ENCODE measurements at regions not wholly inside any gene's neighbourhood (a gene's known extent, or its start where the extent isn't known, plus 50 kb on each side); places are given as distances from the start of the nearest gene placed in this dataset.

- DNase-seq = no peak
- intact Hi-C loops (cut with DNase I; ENCODE audit: low total_unique reads) = no loop called here
- H3K9me3 ChIP-seq = no peaks in the 10 kb centered on the region
- no peaks in the 10 kb centered on the region for H3K4me1 ChIP-seq
- no peak overlapping the region for H3K27ac ChIP-seq
- WGBS, 2 donors = 27 to 29% methylated on average over 7 to 13 of the region's 24 CpGs
- TF ChIP-seq POLR2A (IDR thresholded peaks at IDR 0.05) = no peak
- no peak for TF ChIP-seq CTCF (IDR thresholded peaks at IDR 0.05)
- no peaks in the 10 kb centered on the region for H3K27me3 ChIP-seq
- no peaks in the 10 kb centered on the region for H3K36me3 ChIP-seq (ENCODE audit: low read depth, missing control alignments)
- no peak overlapping the region for H3K4me3 ChIP-seq
Measured at GRCh38 chrX:131840799-131841495, 182.2 kb upstream of the STK26 start.

- H3K27ac ChIP-seq = no peak overlapping the region
- no peak for TF ChIP-seq POLR2A (IDR thresholded peaks at IDR 0.05)
- peak; percentile 23 to 74 (median 57) for TF ChIP-seq CTCF (IDR thresholded peaks at IDR 0.05)
- H3K4me1 ChIP-seq = no peaks in the 10 kb centered on the region
- peak; percentile 32 for DNase-seq
- intact Hi-C loops (cut with DNase I; ENCODE audit: low total_unique reads) = no loop called here
- 43 to 48% methylated on average over 18 to 31 of the region's 31 CpGs for WGBS, 2 donors
- H3K36me3 ChIP-seq (ENCODE audit: low read depth, missing control alignments) = no peaks in the 10 kb centered on the region
- H3K27me3 ChIP-seq = no peaks in the 10 kb centered on the region
- no peak overlapping the region for H3K4me3 ChIP-seq
- H3K9me3 ChIP-seq = no peaks in the 10 kb centered on the region
Measured at GRCh38 chrX:131841496-131842437, 181.3 kb upstream of the STK26 start.

- no peaks in the 10 kb centered on the region for H3K9me3 ChIP-seq
- no peaks in the 10 kb centered on the region for H3K4me1 ChIP-seq
- TF ChIP-seq CTCF (IDR thresholded peaks at IDR 0.05) = no peak
- no peak for TF ChIP-seq POLR2A (IDR thresholded peaks at IDR 0.05)
- no peak for DNase-seq
- no peak overlapping the region for H3K27ac ChIP-seq
- no peak overlapping the region for H3K4me3 ChIP-seq
- H3K36me3 ChIP-seq (ENCODE audit: low read depth, missing control alignments) = no peaks in the 10 kb centered on the region
- no peaks in the 10 kb centered on the region for H3K27me3 ChIP-seq
- intact Hi-C loops (cut with DNase I; ENCODE audit: low total_unique reads) = no loop called here
Measured at GRCh38 chrX:131843987-131844386, 179.1 kb upstream of the STK26 start.

GRCh38 chrX:131845201-131845600 lies 177.9 kb upstream of the STK26 start:
- Histone ChIP-seq H3K4me1 (no peaks in the 10 kb centered on the region), H3K4me3 (no peak overlapping the region), H3K9me3 (no peaks in the 10 kb centered on the region), H3K27ac (no peak overlapping the region), H3K36me3 (ENCODE audit: low read depth, missing control alignments) (no peaks in the 10 kb centered on the region), H3K27me3 (no peaks in the 10 kb centered on the region)
- 59 to 72% methylated on average over 2 of the region's 2 CpGs for WGBS, 2 donors
- no peak for TF ChIP-seq POLR2A (IDR thresholded peaks at IDR 0.05)
- no peak for TF ChIP-seq CTCF (IDR thresholded peaks at IDR 0.05)
- intact Hi-C loops (cut with DNase I; ENCODE audit: low total_unique reads) = no loop called here
- no peak for DNase-seq
